Renal pelvis (tissue), 1 donor: ENCODE measurements at regions not wholly inside any gene's neighbourhood (a gene's known extent, or its start where the extent isn't known, plus 50 kb on each side); places are given as distances from the start of the nearest gene placed in this dataset.
"Not testable (repeated sequence)": the region's sequence is repeated elsewhere in the genome, so short reads cannot be mapped to it uniquely, and the experiment has no call there.

Source experiments
- DNase-seq: peaks from one replicate; pipeline ENCODE4 v3.0.0-alpha.2; 2013

DNA sequence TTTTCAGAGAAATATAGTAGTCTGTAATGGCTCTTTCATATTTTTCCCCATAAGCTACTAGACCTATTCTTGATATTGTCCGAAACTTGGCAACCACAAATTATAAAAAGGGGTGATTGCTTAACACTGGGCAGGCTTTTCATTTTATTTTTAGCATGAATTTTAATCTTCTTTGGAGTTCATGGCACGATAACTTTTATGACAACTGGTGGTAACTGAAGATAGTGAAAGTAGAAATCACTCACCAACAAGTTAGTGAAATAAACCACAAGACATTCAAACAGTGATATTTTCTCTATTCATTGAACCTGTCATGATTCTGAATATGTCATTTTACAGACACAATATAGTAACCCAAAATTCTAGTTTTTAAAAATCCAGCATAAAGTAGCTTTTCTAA is 213.9 kb downstream of the PRDM9 start:
- DNase-seq, result no peak

- no peak for DNase-seq
These were observed 219.9 kb downstream of the PRDM9 start for GRCh38 chr5:23727271-23727670.

- no peak for DNase-seq
These were observed 222.6 kb downstream of the PRDM9 start for GRCh38 chr5:23730023-23730422.

DNA sequence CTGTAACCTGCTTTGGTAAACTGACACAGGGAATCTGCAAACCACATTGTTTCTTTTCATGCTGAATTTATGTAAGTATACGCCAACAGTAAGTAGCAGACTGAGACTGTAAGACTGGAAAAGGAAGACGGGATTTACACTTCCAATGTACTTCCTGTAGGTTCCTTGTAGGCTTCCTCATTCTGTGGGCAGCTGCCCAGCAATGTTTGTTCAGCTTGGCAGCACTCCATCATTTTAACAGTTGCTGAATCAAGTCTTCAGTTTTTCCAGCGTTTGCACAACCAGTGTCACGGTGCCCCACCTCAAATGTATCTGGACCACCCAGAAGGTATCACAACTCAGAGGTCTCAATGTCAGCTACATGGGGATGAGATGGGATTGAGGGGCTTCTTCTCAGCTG is 232.6 kb downstream of the PRDM9 start:
- no peak for DNase-seq

- no peak for DNase-seq
These were observed 235.3 kb downstream of the PRDM9 start for GRCh38 chr5:23742701-23743100.

DNA sequence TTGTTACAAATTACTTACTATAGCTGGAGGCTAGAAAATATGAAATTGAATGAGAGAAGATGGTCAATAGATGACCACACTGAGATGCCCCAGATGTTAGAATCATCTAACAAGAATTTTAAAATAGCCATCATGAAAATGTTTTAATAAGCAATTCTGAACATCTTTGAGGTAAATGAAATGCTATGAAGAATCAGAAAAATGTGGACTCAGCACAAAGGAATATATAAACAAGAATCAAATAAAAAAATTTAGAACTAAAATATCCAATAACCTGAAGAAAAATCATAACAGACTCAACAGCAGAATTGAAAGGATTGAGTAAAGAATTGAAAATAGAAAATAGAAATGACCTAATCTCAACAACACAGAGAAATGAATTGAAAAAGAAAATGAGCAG is 248.5 kb downstream of the PRDM9 start:
- DNase-seq, result no peak

GRCh38 chr5:23756779-23757178 is 249.4 kb downstream of the PRDM9 start:
- no peak for DNase-seq

GRCh38 chr5:23763170-23763569 is 255.8 kb downstream of the PRDM9 start:
- DNase-seq, result no peak

DNA sequence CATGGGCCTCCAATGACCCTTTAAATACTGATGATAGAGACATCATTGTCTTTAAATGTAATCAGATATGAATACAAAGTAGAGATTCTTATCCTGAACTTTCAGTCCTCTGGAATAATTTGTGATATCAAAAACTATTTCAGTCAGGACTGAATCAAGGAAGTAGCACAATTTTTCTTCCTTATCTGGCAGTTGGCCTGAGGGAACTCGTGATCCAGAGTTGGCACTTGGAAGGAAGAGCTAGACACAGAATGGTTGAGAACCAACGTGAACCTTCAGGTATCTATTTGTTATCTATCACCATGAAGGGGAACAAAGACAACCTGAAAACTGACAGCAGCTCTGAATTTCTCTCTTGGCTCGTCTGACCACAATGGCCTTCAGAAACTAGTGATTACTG is 269.3 kb downstream of the PRDM9 start:
- no peak for DNase-seq

DNA sequence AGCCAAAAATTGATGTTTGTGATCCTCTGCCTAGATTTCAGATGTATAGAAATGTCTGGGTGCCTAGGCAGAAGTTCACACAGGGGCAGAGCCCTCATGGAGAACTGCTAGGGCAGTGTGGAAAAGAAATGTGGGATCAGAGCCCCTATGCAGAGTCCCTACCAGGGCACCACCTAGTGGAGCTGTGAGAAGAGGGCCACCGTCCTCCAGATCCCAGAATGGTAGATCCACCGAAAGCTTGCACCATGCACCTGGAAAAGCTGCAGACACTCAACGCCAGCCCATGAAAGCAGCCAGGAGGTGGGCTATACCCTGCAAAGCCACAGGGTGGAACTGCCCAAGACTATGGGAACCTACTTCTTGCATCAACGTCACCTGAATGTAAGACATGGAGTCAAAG is 292.9 kb downstream of the PRDM9 start:
- not testable (repeated sequence) for DNase-seq

DNA sequence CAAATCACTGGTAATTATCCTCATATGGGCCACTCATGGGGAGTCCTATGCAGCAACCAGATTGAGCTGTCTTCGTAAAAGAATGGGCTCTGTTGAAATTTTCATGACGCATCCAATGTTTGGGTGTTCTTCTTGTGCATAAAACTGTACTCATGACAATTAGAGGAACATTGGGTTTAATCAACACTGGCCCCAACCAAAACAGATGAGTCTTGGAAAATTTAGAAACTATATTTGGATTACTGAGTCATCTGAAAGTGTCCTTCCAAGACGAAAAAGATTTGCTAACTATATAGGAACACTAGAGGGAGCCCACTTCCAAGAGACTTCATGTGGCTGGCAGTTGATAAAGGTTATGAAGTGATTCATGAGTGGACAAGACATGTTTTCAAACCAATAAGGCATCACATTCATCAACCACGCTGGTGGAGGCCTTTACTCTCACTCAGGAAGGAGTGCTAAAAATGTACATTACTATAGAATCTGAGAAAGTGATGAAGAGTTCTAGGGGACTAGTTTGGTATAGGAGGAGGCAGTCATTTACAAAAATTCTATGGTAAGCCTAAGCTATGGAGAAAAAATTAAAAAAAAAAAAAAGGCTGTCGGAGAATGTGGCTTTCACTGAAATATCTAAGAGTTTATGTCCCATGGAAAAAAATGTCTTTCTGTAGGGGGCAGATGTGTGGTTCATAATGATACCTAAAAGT is 313.5 kb downstream of the PRDM9 start:
- DNase-seq, result no peak

DNA sequence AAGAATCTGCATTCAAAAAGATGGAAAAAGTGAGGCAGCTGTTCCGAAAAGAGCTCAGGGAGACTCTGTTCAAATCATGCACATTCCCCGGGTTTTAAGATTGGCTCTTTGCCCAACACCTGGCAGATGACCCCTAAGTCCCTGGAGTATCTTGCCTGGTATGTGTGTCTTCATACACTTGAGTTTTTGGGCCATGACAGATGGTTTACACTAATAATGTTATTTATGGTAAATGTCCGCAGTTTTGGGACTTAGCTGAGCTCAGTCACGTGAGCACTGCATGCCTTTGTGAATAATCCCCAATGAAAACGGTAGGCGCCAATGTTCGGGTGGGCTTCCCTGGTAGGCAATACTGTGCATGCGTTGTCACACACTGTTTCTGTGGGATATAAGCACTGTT is 316.1 kb downstream of the PRDM9 start:
- no peak for DNase-seq

GRCh38 chr5:23825196-23825595 is 317.8 kb downstream of the PRDM9 start:
- no peak for DNase-seq

GRCh38 chr5:23840083-23840482 is 332.7 kb downstream of the PRDM9 start:
- DNase-seq, result no peak

- DNase-seq, result no peak
These were observed 357.4 kb downstream of the PRDM9 start for GRCh38 chr5:23864786-23865185.

GRCh38 chr5:23877847-23878246 is 370.4 kb downstream of the PRDM9 start:
- no peak for DNase-seq

DNA sequence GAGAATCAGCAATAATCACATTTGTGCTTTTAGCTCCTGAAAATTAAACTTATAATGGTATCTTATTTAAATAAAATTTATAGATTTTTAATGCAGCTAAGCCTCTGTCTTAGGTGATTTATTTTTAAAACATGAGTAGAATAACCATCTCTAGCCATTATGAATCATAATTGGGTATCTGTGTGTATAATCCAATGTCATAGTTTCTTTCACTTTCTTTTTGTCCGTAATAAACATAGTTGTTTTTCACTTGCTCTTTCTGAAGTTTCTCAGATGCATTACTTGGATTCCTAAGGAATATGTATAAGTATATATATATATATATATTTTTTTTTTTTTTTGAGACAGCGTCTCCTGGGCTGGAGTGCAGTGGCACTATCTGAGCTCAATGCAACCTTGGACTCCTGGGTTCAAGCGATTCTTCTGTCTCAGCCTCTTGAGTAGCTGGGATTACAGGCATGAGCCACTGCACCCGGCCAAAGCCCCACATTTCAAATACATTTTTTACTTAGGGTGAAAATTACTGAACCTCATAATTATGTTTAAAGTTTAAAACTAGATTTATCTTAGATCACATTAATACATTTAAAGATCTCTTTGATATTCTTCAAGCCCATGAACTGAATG is 377.1 kb downstream of the PRDM9 start:
- DNase-seq, result no peak

DNA sequence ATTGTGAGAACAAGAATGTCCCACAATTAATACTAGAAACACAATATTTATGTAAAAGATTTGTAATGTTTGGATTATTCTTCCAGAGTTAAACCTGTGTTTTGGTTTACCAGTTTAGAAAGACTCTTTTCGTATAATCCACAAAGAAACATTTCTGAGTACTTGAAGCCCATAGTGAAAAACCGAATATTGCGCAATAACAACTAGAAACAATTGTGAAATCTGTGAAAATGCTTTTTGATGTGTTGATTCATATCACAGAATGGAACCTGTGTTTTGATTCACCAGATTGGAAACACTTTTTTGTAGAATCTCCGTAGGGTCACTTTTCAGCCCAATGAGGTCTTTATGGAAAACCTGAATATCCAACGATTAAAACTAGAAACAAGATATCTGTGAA is 386.2 kb downstream of the PRDM9 start:
- no peak for DNase-seq

DNA sequence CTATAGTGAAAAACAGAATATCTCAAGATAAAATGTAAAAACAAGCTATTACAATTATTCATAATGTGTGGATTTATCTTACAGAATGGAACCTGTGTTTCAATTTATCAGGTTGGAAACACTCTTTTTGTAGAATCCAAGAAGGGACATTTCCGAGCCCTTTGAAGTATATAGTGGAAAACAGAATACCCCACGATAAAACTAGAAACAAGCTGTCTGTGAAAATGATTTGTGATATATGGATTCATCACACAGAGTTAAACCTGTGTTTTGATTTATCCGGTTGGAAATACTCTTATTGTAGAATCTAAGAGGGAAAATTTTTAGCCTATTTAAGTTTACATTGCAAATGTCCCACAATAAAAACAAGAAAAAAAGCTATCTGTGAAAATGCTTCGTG is 388.2 kb downstream of the PRDM9 start:
- no peak for DNase-seq

DNA sequence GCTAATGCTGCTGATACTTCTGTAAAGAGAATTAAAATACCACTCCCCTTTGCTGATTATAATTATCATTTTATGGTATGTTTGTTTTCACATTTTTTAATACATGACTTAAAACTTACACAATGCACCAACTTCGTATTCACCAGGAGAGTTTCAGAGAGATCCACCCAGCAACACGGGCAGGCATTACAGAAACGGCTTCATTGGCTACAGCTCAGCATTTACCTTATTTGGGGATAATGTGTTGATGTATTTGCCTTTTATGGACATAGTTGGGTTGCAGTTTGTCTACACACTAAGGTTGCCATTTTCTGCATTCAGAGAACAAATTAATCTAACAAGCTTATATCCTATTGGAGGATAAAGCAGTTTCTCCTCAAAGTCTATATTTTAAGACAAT is 423.6 kb downstream of the PRDM9 start:
- DNase-seq, result no peak

GRCh38 chr5:23951261-23951928 is 444.0 kb downstream of the PRDM9 start:
- DNase-seq, result not testable (repeated sequence)

DNA sequence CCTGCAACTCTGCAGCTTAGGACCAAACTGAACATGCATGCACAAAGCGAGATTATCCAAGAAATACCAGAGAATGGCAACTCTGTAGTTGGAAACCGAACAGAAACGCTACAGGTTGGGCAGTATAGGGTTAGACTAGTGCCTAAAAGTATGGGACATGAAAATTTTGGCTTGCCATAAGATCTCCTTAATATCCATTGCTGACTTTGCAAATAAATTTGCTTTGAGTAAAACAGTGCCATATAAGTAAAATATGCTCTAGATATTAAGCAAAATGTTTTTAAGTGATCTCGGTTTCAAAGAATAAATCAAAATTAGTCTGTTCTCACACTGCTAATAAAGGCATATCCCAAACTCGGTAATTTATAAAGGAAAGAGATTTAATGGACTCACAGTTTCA is 456.0 kb downstream of the PRDM9 start:
- no peak for DNase-seq

DNA sequence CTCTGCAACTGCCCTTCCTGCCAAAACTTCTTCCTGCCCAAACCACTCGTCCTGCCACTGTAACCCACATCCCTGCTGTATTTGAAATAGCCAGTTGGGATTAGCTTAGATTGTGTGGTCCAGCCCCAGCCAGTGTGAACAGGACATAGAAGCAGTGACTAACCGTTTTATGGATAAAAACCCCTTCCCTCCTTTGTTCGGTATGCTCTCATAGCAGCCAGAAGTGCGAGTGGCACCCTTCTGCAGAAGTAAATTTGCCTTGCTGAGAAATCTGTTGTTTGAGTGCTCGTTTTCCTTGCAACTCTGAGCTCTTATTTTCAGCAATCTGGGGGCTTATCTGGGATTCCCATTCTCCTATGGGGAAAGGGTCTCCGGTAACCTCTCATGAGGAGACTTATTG is 470.0 kb downstream of the PRDM9 start:
- DNase-seq, result no peak

DNA sequence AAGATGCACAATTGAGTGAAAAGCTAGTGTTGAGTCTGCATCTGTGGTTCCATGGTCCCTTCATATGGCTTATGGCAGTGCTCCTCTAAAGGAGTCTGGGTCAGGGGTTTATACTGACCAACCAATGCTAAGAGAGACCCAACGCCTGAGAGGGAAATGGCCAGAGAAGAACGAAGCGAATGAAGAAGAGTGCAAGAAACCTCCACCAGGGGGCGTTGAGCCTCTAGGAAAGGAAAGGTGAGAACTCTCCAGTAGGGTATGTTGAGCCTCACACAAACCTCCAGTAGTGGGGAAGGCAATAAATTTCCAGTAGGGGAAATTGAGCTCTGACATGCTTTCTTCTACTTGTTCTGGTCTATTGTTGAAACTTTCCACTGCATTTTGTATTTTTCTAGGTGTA is 470.6 kb downstream of the PRDM9 start:
- DNase-seq, result no peak
